HEK293 (cell line): ENCODE measurements at regions not wholly inside any gene's neighbourhood (a gene's known extent, or its start where the extent isn't known, plus 50 kb on each side); places are given as distances from the start of the nearest gene placed in this dataset.

Experiments
- ZBTB7A ChIP-seq: fragments of 450-650 bp; formaldehyde crosslinking; IDR thresholded peaks from 2 replicates; pipeline ENCODE4 v1.5.1; 2016; ENCODE audit warnings: low read depth, missing biosample characterization, missing genetic modification characterization
- ZNF558 ChIP-seq: fragments of 450-650 bp; formaldehyde crosslinking; IDR thresholded peaks from 2 replicates; pipeline ENCODE4 v1.5.1; 2016; ENCODE audit warnings: missing biosample characterization, missing genetic modification characterization
- ZNF561 ChIP-seq: fragments of 450-650 bp; IDR thresholded peaks from 2 replicates; pipeline ENCODE4 v1.5.1; 2018; ENCODE audit warnings: missing biosample characterization, missing genetic modification characterization, borderline replicate concordance
- ZNF830 ChIP-seq: fragments of 450-650 bp; IDR thresholded peaks from 2 replicates; pipeline ENCODE4 v1.5.0; 2018; ENCODE audit warnings: missing biosample characterization, missing genetic modification characterization, low read depth, mild to moderate bottlenecking, moderate library complexity
- ZSCAN16 ChIP-seq: fragments of 450-650 bp; formaldehyde crosslinking; IDR thresholded peaks from 2 replicates; pipeline ENCODE4 v1.5.1; 2016; ENCODE audit warnings: missing biosample characterization, missing genetic modification characterization
- TF ChIP-seq, protein P1 (sequence below): fragments of 450-650 bp; formaldehyde crosslinking; IDR thresholded peaks from 2 replicates; pipeline ENCODE4 v1.5.1; 2016; ENCODE audit warnings: missing biosample characterization, missing genetic modification characterization
- TF ChIP-seq, protein P2 (sequence below): fragments of 450-650 bp; formaldehyde crosslinking; conservative IDR thresholded peaks from 2 replicates; pipeline ENCODE4 v1.5.1; 2016; ENCODE audit warnings: low read depth, missing biosample characterization, missing genetic modification characterization
- TF ChIP-seq, protein P3 (sequence below): fragments of 450-650 bp; formaldehyde crosslinking; IDR thresholded peaks from 2 replicates; pipeline ENCODE4 v1.5.1; 2016; ENCODE audit warnings: missing biosample characterization, missing genetic modification characterization
- TF ChIP-seq, protein P4 (sequence below): fragments of 450-650 bp; formaldehyde crosslinking; IDR thresholded peaks from 2 replicates; pipeline ENCODE4 v1.5.0; 2017; ENCODE audit warnings: missing biosample characterization, missing genetic modification characterization, borderline replicate concordance
- TF ChIP-seq, protein P5 (sequence below): fragments of 450-650 bp; formaldehyde crosslinking; IDR thresholded peaks from 2 replicates; pipeline ENCODE4 v1.5.1; 2017; ENCODE audit warnings: missing biosample characterization, missing genetic modification characterization

DNA sequence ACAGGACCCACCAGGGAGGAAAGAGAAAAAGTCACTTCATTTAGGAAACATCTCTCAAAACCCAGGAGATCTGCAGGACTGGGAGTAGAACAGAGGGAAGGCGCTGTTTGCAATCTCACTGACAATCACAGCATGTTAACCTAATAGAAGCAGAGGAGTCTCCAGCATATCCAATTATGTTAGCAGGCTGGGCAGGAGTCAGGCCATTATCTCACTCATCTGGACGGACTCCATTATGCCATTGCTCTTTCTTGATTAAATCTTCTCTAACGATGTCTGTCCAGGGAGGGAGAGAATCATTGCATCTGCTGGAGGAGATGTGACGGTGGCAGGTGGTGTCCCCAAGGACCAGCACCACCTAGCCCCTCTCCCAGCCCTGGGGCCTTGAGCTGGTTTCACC lies 203.8 kb upstream of the SFSWAP start:
- TF ChIP-seq, protein P1, sequence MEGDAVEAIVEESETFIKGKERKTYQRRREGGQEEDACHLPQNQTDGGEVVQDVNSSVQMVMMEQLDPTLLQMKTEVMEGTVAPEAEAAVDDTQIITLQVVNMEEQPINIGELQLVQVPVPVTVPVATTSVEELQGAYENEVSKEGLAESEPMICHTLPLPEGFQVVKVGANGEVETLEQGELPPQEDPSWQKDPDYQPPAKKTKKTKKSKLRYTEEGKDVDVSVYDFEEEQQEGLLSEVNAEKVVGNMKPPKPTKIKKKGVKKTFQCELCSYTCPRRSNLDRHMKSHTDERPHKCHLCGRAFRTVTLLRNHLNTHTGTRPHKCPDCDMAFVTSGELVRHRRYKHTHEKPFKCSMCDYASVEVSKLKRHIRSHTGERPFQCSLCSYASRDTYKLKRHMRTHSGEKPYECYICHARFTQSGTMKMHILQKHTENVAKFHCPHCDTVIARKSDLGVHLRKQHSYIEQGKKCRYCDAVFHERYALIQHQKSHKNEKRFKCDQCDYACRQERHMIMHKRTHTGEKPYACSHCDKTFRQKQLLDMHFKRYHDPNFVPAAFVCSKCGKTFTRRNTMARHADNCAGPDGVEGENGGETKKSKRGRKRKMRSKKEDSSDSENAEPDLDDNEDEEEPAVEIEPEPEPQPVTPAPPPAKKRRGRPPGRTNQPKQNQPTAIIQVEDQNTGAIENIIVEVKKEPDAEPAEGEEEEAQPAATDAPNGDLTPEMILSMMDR (tag by site-specific recombination), result no peak
- TF ChIP-seq ZBTB7A (tag by site-specific recombination), result no peak
- no peak for TF ChIP-seq ZNF561
- TF ChIP-seq, protein P2, sequence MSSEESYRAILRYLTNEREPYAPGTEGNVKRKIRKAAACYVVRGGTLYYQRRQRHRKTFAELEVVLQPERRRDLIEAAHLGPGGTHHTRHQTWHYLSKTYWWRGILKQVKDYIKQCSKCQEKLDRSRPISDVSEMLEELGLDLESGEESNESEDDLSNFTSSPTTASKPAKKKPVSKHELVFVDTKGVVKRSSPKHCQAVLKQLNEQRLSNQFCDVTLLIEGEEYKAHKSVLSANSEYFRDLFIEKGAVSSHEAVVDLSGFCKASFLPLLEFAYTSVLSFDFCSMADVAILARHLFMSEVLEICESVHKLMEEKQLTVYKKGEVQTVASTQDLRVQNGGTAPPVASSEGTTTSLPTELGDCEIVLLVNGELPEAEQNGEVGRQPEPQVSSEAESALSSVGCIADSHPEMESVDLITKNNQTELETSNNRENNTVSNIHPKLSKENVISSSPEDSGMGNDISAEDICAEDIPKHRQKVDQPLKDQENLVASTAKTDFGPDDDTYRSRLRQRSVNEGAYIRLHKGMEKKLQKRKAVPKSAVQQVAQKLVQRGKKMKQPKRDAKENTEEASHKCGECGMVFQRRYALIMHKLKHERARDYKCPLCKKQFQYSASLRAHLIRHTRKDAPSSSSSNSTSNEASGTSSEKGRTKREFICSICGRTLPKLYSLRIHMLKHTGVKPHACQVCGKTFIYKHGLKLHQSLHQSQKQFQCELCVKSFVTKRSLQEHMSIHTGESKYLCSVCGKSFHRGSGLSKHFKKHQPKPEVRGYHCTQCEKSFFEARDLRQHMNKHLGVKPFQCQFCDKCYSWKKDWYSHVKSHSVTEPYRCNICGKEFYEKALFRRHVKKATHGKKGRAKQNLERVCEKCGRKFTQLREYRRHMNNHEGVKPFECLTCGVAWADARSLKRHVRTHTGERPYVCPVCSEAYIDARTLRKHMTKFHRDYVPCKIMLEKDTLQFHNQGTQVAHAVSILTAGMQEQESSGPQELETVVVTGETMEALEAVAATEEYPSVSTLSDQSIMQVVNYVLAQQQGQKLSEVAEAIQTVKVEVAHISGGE (tag by site-specific recombination), result no peak
- TF ChIP-seq, protein P3, sequence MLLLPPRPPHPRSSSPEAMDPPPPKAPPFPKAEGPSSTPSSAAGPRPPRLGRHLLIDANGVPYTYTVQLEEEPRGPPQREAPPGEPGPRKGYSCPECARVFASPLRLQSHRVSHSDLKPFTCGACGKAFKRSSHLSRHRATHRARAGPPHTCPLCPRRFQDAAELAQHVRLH, result no peak
- TF ChIP-seq ZNF558, result no peak
- TF ChIP-seq, protein P4, sequence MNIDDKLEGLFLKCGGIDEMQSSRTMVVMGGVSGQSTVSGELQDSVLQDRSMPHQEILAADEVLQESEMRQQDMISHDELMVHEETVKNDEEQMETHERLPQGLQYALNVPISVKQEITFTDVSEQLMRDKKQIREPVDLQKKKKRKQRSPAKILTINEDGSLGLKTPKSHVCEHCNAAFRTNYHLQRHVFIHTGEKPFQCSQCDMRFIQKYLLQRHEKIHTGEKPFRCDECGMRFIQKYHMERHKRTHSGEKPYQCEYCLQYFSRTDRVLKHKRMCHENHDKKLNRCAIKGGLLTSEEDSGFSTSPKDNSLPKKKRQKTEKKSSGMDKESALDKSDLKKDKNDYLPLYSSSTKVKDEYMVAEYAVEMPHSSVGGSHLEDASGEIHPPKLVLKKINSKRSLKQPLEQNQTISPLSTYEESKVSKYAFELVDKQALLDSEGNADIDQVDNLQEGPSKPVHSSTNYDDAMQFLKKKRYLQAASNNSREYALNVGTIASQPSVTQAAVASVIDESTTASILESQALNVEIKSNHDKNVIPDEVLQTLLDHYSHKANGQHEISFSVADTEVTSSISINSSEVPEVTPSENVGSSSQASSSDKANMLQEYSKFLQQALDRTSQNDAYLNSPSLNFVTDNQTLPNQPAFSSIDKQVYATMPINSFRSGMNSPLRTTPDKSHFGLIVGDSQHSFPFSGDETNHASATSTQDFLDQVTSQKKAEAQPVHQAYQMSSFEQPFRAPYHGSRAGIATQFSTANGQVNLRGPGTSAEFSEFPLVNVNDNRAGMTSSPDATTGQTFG (tag by site-specific recombination), result no peak
- no peak for TF ChIP-seq ZSCAN16 (tag by site-specific recombination)
- TF ChIP-seq, protein P5, sequence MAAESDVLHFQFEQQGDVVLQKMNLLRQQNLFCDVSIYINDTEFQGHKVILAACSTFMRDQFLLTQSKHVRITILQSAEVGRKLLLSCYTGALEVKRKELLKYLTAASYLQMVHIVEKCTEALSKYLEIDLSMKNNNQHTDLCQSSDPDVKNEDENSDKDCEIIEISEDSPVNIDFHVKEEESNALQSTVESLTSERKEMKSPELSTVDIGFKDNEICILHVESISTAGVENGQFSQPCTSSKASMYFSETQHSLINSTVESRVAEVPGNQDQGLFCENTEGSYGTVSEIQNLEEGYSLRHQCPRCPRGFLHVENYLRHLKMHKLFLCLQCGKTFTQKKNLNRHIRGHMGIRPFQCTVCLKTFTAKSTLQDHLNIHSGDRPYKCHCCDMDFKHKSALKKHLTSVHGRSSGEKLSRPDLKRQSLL, result no peak
- no peak for TF ChIP-seq ZNF830 (tag by site-specific recombination)
